ENCODE measurements at regions not wholly inside any gene's neighbourhood (a gene's known extent, or its start where the extent isn't known, plus 50 kb on each side); places are given as distances from the start of the nearest gene placed in this dataset.

- TF ChIP-seq CTCF (IDR thresholded peaks at IDR 0.05) (no peak), REST (IDR thresholded peaks at IDR 0.05; ENCODE audit: insufficient read depth in 1 of 2, low read depth in 2 of 2, low read length in 1 of 2) (no peak)
Observed at GRCh38 chr1:184843732-184844495, 89.3 kb upstream of the EDEM3 start.

Measured in Panc1 (cell line).